KBM-7 (cell line): ENCODE measurements at regions not wholly inside any gene's neighbourhood (a gene's known extent, or its start where the extent isn't known, plus 50 kb on each side); places are given as distances from the start of the nearest gene placed in this dataset.
"Not testable (repeated sequence)": the region's sequence is repeated elsewhere in the genome, so short reads cannot be mapped to it uniquely, and the experiment has no call there.

ENCODE experiments used
- DNase-seq: peaks from one replicate; pipeline ENCODE4 v3.0.0-alpha.2; 2015
- in situ Hi-C: fragments of 300-500 bp; cut with MboI; formaldehyde crosslinking; loops from 2 replicates; pipeline ENCODE4 v1.14.3; 2020; ENCODE audit warnings: low sequenced_read_pairs, low pct_unique_long_range_greater_than_20kb, mixed read lengths

DNA sequence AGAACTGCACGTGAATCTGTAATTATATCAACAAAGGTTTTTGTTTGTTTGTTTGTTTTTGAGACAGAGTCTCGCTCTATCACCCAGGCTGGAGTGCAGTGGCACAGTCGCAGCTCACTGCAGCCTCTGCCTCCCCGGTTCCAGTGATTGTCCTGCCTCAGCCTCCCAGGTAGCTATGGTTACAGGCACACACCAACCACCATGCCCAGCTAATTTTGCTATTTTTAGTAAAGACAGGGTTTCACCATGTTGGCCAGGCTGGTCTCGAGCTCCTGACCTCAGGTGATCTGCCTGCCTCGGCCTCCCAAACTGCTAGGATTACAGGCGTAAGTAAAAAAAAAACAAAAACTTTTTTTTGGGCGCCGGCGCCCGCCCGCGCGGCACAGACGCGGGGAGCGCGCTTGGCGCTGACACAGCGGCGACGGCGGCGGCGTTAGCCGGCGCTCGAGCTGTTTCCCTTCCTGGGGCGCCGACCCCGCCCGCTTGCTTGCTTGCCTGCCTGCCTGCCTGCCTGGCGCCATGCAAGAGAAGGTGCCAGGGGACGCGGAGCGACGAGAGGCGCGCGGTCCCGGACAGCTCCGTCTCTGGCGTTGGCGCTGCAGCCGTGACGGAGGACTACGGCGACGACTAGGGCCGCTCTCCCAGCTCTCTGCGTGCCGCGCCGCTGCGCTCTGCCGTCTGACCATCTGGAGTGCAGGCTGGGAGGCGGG, 171.4 kb upstream of the NUPR2 start:
- in situ Hi-C loops: no loop called here
- DNase-seq: peak; percentile 63

DNA sequence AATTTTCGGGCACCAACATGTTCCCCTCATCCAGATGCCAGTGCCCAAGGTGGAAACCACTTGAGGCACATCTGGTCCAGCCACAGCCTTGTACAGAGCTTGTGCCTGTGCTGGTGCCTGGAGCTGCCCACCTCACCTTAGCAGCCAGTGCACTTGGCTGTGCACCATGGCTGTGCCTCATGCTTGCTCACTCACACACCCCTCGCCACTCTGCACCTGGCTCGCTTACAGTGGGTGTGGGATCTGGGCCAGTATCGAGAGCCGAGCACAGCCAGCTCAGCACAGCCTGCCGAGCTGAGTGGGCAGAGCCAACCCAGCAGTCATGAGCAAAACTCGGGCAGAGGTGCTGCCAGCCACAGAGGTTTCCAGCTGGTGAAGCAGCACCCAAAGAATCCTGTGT, 139.9 kb upstream of the NUPR2 start:
- no peak for DNase-seq
- in situ Hi-C loops: no loop called here

DNA sequence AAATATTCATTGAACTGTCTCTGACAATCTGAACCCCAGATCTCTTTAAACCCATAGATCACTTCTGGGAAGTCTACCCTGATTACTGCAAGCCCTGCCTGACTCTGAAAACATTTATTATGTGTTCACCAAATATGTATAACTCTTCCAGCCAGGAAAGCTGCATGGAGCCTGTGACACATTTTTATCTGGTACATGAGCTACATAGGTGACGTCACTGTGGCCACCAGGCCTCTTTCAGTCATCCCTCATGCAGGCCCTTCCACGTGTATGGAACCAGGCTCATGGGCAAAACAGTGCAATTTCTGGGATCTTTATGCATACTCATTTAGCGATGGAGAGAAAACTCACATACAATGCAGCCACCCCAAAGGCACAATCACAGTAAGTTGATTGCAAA, 133.9 kb upstream of the NUPR2 start:
- in situ Hi-C loops: no loop called here
- no peak for DNase-seq

DNA sequence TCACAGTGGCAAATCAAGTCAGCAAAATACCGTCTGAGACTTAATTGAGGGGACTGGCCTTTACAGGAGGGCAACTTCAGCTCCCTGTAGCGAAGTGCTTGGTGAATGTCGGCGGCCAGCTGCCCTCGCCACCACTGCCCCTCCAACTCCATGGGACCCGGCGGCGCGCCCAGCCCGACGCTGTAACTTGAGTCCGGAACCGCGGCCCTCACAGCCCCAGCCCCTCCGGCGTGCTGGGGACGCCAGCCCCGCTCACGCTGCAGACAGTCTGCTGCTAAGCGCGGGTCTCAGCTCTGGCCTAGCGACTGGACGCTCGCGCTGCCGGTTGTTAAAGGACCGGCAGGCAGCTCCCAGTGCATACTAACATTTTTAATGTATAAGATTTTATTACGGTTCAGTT, 113.4 kb upstream of the NUPR2 start:
- in situ Hi-C loops: no loop called here
- no peak for DNase-seq

DNA sequence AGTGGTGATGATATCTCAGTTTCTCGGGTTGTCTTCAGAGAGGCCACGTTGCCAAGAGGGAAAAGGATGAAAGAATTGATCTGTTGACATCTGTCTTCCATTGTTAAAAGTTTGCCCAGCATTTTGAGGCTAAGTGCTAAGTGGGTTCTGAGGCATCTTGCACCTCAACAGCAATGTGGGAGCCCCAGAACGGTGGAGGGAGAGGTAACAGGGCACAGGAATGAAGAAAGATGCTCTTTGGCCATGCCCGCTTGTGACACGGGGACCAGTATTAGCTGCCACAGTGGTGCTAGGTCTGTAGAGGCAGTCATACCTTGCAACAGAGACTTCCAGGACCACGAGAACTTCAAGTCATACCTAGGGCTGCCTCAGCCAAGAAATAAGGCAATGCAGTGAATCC, 106.6 kb upstream of the NUPR2 start:
- in situ Hi-C loops: no loop called here
- DNase-seq: no peak

DNA sequence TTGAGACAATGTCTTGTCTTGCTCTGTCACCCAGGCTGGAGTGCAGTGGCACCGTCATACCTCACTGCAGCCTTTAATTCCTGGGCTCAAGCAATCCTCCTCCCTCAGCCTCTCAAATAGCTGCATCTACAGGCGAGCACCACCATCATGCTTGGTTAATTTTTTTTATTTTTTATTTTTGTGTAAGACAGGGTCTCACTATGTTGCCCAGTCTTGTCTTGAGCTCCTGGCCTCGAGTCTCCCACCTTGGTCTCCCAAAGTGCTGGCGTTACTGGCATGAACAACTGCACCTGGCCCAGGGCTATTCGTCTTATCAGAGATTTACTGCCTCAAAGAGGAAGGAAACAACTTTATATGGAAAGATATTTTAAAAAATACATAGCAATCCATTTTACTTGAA, 102.8 kb upstream of the NUPR2 start:
- in situ Hi-C loops: no loop called here
- DNase-seq: no peak

DNA sequence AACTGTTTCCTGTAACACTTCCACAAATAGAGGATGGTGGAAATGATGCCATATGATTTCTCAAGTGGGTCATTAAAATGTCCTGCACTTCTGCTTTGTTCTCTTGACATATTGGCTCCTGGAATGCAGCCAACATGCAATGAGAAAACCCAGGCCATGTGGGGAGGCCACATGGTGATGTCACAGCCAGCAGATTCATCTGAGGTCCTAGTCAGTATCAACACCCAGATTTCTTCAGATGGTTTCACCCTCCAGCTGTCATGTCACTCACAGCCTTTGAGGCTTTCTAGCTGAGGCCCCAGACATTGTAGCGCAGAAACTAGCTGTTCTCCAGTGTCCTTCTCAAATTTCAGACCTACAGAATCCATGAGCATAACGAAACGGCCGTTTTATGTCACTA, 102.3 kb upstream of the NUPR2 start:
- in situ Hi-C loops: no loop called here
- DNase-seq: peak; percentile 13

DNA sequence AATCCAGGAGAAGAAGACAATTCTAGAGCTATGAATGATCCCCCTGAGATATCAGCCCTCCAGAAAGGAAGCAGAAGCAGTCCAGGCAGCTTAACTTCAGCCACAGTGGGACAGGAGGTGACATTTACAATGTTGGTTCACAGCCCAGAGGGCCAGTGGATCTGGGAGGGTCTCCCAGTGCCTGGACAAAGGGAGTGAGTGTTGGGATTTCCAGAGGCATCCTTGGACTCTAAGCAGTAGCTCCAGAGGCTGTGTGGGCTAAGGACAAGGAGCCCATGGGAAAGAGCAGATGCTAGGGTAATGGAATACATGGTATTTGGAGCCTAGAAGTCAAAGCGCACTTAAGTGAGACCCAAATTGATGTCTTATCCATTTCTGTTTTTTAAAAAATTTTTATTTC, 97.4 kb upstream of the NUPR2 start:
- no peak for DNase-seq
- in situ Hi-C loops: no loop called here

DNA sequence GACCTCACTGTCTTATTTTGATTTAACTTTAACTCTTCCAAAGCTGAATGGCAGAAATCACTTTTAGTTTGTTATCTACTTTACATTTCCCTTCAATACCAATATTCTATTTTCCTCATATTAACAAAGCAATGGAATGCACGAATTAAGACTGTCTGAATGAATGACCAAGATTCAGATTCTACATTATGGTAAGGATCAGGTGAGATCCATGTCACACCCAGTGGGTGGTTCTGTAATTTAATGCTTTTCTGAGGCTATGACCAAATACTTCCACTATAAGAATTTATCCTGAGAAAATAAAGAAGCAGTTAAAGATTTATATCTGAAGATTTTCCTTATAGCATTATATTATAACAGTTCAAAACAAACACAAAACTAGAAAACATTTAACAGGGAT, 90.2 kb upstream of the NUPR2 start:
- DNase-seq: peak; percentile 8
- in situ Hi-C loops: no loop called here

DNA sequence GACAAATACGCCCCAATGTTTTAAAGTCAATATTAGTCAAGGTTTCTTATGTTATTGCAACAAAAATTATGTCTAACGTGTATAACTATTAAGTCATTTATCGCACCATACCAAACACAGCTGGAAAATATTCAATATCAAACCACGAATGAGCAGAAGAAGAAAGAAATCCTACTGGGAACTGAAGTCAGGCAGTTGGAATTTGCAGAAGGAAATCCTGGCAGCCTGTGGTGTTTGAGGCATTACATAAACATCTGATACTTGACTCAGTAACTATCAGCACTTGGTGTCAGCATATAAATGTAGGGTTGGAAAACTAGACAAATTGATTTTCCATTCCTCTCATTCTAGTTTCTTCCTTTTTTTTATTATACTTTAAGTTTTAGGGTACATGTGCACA, 83.4 kb upstream of the NUPR2 start:
- in situ Hi-C loops: no loop called here
- no peak for DNase-seq

DNA sequence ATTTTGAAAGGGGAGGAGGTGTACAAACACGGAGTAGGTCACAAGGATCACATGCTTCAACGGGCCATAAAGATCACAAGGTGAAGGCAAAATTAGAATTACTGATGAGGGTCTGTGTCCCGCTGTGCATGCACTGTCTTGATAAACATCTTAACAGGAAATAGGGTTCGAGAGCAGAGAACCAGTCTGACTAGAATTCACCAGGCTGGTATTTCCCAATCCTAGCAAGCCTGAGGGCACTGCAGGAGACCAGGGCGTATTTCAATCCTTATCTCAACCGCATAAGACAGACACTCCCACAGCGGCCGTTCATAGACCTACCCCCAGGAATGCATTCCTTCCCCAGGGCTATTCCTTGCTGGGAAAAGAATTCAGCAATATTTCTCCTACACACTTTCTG, 80.0 kb upstream of the NUPR2 start:
- in situ Hi-C loops: not testable (repeated sequence)

DNA sequence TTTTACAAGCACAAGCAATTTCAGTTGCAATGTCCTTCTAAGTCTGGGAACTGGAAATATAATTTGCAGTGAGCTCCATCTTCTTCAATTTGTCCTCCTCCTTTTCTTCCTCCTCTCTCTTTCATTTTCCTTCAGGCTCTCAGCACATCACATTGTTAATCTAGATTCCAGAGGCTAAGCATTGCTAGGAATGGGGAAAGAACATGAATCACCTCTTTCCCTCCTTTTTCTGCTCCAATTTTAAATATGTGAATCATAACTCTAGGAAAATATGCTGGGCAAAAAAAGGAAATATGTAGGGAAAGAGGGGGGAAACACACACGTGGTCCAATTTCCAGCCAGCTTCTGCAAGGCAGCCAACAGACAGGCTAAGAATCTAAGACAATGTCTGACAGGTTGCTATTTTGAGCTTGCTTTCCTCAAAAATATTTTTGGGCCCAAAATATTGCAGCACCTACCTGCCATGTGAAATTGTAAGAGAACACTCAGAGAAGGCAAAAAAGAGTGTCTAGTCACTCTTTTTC, 72.7 kb upstream of the NUPR2 start:
- DNase-seq: no peak
- in situ Hi-C loops: no loop called here

More for the DNA sequence above, 80.0 kb upstream of the NUPR2 start:
- DNase-seq: not testable (repeated sequence)

DNA sequence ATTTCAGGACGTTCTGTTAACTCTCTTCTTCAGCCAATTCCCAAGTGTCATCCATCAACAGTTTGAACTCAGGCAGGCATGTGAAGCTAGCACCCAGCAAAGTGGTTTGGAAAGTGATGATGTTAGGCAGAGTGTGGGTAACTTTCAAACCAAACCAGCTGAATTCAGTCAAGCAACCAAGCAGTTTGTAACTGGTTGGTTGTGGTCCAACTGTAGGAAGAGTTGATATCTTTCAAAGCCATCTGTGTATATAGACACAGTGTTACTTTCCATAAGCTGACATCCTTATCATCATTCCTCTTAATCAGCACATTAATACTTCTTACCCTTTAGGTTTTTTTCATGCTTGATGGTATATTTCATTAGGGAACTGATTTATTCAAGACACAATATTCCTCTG, 72.2 kb upstream of the NUPR2 start:
- no peak for DNase-seq
- in situ Hi-C loops: no loop called here

DNA sequence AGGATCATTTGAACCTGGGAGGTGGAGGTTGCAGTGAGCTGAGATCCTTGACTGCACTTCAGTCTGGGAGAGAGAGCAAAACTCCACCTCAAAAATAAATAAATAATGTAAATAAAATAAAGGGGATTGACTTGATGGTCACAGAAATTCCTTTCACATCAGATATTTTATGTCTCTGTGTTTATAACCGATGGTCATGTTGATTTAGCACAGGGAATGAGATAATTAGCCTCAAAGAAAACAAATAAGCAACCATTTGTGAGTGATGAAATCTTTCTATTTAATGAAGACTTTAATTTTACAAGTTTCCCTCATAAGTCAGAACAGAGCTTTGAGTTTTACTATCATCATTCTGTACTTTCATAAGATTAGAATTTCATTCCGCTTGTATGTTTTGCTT, 64.8 kb upstream of the NUPR2 start:
- DNase-seq: no peak
- in situ Hi-C loops: no loop called here

DNA sequence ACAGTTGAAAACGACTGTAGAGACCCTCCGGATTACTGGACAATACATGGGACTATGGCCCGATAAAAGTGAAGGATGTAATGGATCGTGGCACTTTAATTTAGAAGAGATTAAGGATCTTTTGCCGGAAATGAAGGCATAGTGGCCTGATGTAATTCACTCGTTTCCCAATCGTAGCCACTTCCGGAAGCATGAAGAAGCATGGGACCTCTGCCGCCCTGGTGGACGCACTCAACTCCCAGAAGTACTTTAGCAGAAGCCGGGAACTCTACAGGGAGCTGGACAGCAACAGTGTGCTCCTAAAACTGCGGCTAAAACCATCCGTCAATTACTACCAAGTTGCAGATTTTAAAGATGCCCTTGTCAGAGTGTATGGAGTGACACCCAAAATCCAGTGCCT, 59.6 kb upstream of the NUPR2 start:
- in situ Hi-C loops: no loop called here
- DNase-seq: no peak

DNA sequence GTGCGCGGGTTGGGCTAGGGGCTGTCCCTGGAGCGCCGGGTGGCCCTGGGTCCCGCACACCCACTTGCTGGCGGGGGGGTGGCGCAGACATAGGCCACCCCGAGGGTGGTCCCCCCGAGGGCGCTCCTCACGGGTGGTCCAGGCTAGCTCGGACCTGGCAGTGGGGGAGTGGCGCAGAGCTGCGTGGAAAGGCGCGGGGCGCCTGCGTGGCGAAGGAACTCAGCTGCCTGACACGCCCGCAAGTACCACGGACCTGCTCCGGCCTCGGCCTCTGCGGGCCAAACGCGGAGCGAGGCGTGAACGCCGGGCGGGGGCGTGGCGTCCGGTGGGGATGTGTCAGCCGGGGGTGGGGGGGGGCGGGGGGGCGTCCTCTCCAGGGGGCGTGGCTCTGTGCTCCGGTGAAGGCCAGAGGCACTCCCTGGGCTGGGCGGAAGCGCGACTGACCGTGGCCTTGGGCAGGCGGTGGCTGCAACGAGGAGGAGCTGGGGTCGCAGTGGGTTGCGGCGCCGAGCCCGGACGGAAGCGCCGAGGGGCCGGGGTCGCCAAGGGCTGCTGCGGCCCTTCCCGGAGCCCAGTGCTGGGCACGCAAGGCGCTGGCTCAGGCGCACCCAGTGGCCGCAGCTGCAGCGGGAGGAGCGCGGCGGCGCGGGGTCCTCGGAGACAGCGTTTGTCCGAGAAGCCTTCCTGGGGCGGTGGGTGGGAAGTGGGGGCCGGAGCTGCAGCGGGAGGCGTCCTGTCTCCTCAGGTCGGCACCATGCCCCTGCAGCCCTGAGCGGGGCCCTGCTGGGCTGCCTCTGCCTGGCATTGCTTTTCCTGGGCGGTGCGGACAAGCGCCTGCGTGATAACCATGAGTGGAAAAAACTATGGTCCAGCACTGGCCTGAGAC, 58.9 kb upstream of the NUPR2 start:
- in situ Hi-C loops: no loop called here
- no peak for DNase-seq

DNA sequence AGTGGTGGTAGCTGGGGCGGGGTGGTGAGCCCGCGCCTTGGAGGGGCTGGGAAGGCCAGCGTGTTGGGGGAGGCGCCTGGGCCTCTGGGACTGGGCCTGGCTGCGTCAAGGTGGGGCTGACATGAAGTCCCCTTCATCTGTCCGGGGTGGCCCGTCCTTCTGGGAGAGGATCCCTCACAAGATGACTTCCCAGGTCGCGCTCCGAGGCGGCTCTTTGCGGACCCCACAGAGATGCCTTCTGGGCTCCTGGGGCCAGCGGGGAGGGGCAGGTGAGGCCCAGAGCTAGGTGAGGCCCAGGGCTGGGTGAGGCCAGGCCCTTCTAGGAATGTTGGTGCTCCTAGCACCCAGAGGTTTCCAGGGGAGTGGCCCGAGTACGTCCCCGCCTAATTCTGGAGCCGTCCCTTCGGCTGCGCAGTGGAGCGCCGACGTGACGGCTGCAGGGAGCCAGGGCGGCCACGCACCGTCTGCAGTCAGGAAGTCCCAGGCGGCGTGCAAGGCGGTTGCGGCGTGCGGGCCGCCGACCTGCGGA, 58.2 kb upstream of the NUPR2 start:
- no peak for DNase-seq
- in situ Hi-C loops: no loop called here
